Caco-2 (cell line): ENCODE measurements at regions not wholly inside any gene's neighbourhood (a gene's known extent, or its start where the extent isn't known, plus 50 kb on each side); places are given as distances from the start of the nearest gene placed in this dataset.

Source experiments
- BruUV-seq: library from RNA; stranded (reverse); fragments of 400-500 nt; replicated peaks from 2 replicates; lab custom pipeline; 2021; lab: Mats Ljungman, UMichigan
- CTCF ChIA-PET: fragments of 300-600 bp; sonication (Branson Sonifier 250); formaldehyde crosslinking; loops from one replicate; lab custom pipeline; 2022; ENCODE audit warnings: antibody characterized with exemption; lab: Charles Lee
- POLR2A ChIA-PET: fragments of 300-600 bp; sonication (Branson Sonifier 250); formaldehyde crosslinking; loops from one replicate; lab custom pipeline; 2022; ENCODE audit warnings: antibody characterized with exemption; lab: Charles Lee
- DNase-seq, 2 experiments: peaks; one replicate each; pipeline versions ENCODE4 v3.0.0 to v3.0.0-alpha.2; 2020 to 2022
- H3K27me3 ChIP-seq: replicated peaks from 2 replicates; pipeline ENCODE4 v1.6.0; 2011; ENCODE audit warnings: low read length; ENCODE audit not compliant: control insufficient read depth, insufficient read depth
- H3K36me3 ChIP-seq: 2 replicates; pipeline ENCODE4 v1.5.1; 2011; ENCODE audit warnings: low read length; ENCODE audit not compliant: control insufficient read depth, insufficient read depth
- H3K4me1 ChIP-seq: fragments of 250-450 bp; sonication (Bioruptor Pico); 2 replicates; pipeline ENCODE4 v1.5.1; 2020; ENCODE audit warnings: mild to moderate bottlenecking
- H3K4me3 ChIP-seq: 2 replicates; pipeline ENCODE4 v1.5.1; 2011; ENCODE audit warnings: low read depth, mild to moderate bottlenecking, control low read depth, low read length
- H3K9me3 ChIP-seq: fragments of 250-450 bp; sonication (Bioruptor Pico); 2 replicates; pipeline ENCODE4 v1.5.1; 2020; ENCODE audit warnings: mild to moderate bottlenecking, moderate library complexity
- H3K27ac Mint-ChIP-seq: one replicate; pipeline ENCODE4 v1.8.0; 2022; ENCODE audit warnings: mixed read lengths; ENCODE audit not compliant: unreplicated experiment
- H3K27me3 Mint-ChIP-seq: one replicate; pipeline ENCODE4 v1.8.0; 2022; ENCODE audit warnings: mixed read lengths; ENCODE audit not compliant: insufficient read depth, unreplicated experiment
- H3K36me3 Mint-ChIP-seq: one replicate; pipeline ENCODE4 v1.8.0; 2022; ENCODE audit warnings: mild to moderate bottlenecking, mixed read lengths; ENCODE audit not compliant: insufficient read depth, unreplicated experiment
- H3K4me1 Mint-ChIP-seq: one replicate; pipeline ENCODE4 v1.8.0; 2022; ENCODE audit warnings: low read depth, mixed read lengths; ENCODE audit not compliant: unreplicated experiment
- H3K4me3 Mint-ChIP-seq: one replicate; pipeline ENCODE4 v1.8.0; 2022; ENCODE audit warnings: mild to moderate bottlenecking, moderate library complexity, mixed read lengths; ENCODE audit not compliant: unreplicated experiment
- H3K9me3 Mint-ChIP-seq: one replicate; pipeline ENCODE4 v1.8.0; 2022; ENCODE audit warnings: mixed read lengths; ENCODE audit not compliant: unreplicated experiment
- intact Hi-C: fragments of 100-400 bp; cut with micrococcal nuclease; formaldehyde crosslinking; loops from one replicate; pipeline ENCODE4 v1.10.0; 2022; ENCODE audit not compliant: unreplicated experiment
- TF ChIP-seq, protein P1 (sequence below), 2 experiments: fragments of 200-600 bp in 1 of 2; IDR thresholded peaks; 1 replicate in 1 of 2; 2 replicates in 1 of 2; pipeline versions ENCODE4 v1.5.1 to v1.8.0; 2011 to 2022; ENCODE audit warnings: antibody characterized with exemption in 1 of 2, control low read depth in 1 of 2, inconsistent platforms in 1 of 2, low read depth in 1 of 2, low read length in 1 of 2, mild to moderate bottlenecking in 1 of 2, moderate library complexity in 1 of 2; ENCODE audit not compliant: insufficient read depth in 1 of 2, severe bottlenecking in 1 of 2, unreplicated experiment in 1 of 2

- BruUV-seq, result no TSS peak
- H3K9me3 ChIP-seq, result no peaks in the 10 kb centered on the region; the same call in 1 of the 2 replicates
- POLR2A ChIA-PET, result no interaction called here
- Mint-ChIP-seq H3K4me1 (no peaks in the 10 kb centered on the region), H3K9me3 (no peaks in the 10 kb centered on the region), H3K27me3 (peaks cover 19% of the 10 kb centered on the region), H3K4me3 (no peak overlapping the region), H3K36me3 (no peaks in the 10 kb centered on the region), H3K27ac (no peak overlapping the region)
- no peaks in the 10 kb centered on the region for H3K4me1 ChIP-seq
- CTCF ChIA-PET, result no interaction called here
- intact Hi-C loops, result no loop called here
- DNase-seq, result no peak
- no peak overlapping the region for H3K4me3 ChIP-seq
- TF ChIP-seq, protein P1, sequence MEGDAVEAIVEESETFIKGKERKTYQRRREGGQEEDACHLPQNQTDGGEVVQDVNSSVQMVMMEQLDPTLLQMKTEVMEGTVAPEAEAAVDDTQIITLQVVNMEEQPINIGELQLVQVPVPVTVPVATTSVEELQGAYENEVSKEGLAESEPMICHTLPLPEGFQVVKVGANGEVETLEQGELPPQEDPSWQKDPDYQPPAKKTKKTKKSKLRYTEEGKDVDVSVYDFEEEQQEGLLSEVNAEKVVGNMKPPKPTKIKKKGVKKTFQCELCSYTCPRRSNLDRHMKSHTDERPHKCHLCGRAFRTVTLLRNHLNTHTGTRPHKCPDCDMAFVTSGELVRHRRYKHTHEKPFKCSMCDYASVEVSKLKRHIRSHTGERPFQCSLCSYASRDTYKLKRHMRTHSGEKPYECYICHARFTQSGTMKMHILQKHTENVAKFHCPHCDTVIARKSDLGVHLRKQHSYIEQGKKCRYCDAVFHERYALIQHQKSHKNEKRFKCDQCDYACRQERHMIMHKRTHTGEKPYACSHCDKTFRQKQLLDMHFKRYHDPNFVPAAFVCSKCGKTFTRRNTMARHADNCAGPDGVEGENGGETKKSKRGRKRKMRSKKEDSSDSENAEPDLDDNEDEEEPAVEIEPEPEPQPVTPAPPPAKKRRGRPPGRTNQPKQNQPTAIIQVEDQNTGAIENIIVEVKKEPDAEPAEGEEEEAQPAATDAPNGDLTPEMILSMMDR (IDR thresholded peaks at IDR 0.05; ENCODE audit: insufficient read depth in 1 of 2, low read depth in 1 of 2, low read length in 1 of 2, severe bottlenecking in 1 of 2, unreplicated experiment in 1 of 2), result no peak
- no peaks in the 10 kb centered on the region for H3K27me3 ChIP-seq
- no peaks in the 10 kb centered on the region for H3K36me3 ChIP-seq
Measured at GRCh38 chr1:3954170-3955169, 54.4 kb upstream of the C1orf174 start.

DNA sequence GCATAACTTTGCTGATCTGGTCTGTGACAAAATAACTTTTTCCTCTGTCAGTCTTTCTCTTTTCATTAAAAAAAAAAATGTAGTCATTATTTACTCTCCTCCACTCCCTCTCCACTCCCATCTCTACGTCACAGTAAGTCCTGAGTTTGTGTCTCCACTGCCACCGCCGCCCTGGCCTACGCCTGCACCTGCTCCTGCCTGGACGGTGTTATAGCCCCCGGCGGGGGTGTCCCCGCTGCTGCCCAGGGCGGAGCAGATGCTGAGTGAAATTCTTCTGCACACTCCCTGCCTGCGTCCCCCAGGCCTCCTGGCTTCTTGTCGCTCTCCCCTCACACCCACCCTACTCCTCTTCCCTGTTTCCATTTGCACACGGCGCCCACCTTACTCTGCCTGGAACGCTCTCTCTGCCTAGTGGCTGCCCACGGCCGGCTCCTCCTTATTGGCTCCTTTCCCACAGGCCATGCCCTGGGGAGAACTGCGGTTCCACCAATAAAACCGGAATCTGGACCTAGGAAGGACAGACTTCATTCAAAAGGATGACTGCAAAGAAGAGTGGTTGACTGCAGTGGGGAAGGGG lies 55.2 kb upstream of the C1orf174 start:
- no peaks in the 10 kb centered on the region for H3K4me1 Mint-ChIP-seq
- CTCF ChIA-PET, result no interaction called here
- BruUV-seq, result no TSS peak
- H3K27me3 Mint-ChIP-seq, result peaks cover 19% of the 10 kb centered on the region
- intact Hi-C loops, result no loop called here
- H3K4me1 ChIP-seq, result no peaks in the 10 kb centered on the region
- H3K27me3 ChIP-seq, result no peaks in the 10 kb centered on the region
- TF ChIP-seq, protein P1 (IDR thresholded peaks at IDR 0.05; ENCODE audit: insufficient read depth in 1 of 2, low read depth in 1 of 2, low read length in 1 of 2, severe bottlenecking in 1 of 2, unreplicated experiment in 1 of 2), result no peak
- no peaks in the 10 kb centered on the region for H3K36me3 ChIP-seq
- H3K4me3 Mint-ChIP-seq, result no peak overlapping the region
- no peak overlapping the region for H3K4me3 ChIP-seq
- no peak for DNase-seq
- H3K9me3 Mint-ChIP-seq, result no peaks in the 10 kb centered on the region
- H3K27ac Mint-ChIP-seq, result no peak overlapping the region
- H3K36me3 Mint-ChIP-seq, result no peaks in the 10 kb centered on the region
- H3K9me3 ChIP-seq, result no peaks in the 10 kb centered on the region
- POLR2A ChIA-PET, result no interaction called here

GRCh38 chr1:3956527-3957170 lies 56.6 kb upstream of the C1orf174 start:
- no peak overlapping the region for H3K27ac Mint-ChIP-seq
- intact Hi-C loops, result no loop called here
- TF ChIP-seq, protein P1 (IDR thresholded peaks at IDR 0.05; ENCODE audit: insufficient read depth in 1 of 2, low read depth in 1 of 2, low read length in 1 of 2, severe bottlenecking in 1 of 2, unreplicated experiment in 1 of 2), result no peak
- ChIA-PET POLR2A (no interaction called here), CTCF (no interaction called here)
- H3K9me3 ChIP-seq, result no peaks in the 10 kb centered on the region
- H3K9me3 Mint-ChIP-seq, result no peaks in the 10 kb centered on the region
- no peak overlapping the region for H3K4me3 Mint-ChIP-seq
- no peak overlapping the region for H3K4me3 ChIP-seq
- H3K36me3 ChIP-seq, result no peaks in the 10 kb centered on the region
- no peaks in the 10 kb centered on the region for H3K27me3 ChIP-seq
- BruUV-seq, result no TSS peak
- no peaks in the 10 kb centered on the region for H3K36me3 Mint-ChIP-seq
- no peak for DNase-seq
- H3K4me1 Mint-ChIP-seq, result no peaks in the 10 kb centered on the region
- H3K4me1 ChIP-seq, result no peaks in the 10 kb centered on the region
- H3K27me3 Mint-ChIP-seq, result peaks cover 19% of the 10 kb centered on the region
